ENCODE measurements at regions not wholly inside any gene's neighbourhood (a gene's known extent, or its start where the extent isn't known, plus 50 kb on each side); places are given as distances from the start of the nearest gene placed in this dataset.

DNA sequence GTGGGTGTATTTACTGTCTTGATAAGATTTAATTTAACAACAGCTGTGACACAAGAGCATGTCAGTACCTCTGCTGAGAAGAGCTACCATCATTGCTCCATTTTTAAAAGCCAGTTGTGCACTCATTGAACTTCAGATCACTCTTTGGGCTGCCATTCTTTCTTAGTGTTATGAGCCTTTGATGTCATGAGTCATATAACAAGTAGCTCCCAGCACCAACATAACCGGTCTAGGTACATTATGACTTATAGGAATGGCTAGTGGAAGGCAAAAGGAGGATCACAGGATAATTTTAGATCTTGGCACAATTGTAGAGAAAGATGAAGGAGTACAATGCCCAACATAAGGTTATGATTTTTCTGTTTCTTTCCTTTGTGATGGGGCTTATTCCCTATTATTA is 170.8 kb upstream of the FBN2 start:
- no peak overlapping the region for H2AFZ ChIP-seq (replicated peaks; ENCODE audit: low read length, poor library complexity)
- H3K4me2 ChIP-seq (ENCODE audit: low read depth, low read length): no peak overlapping the region
- H3K23ac ChIP-seq (ENCODE audit: low read depth, low read length): no peak overlapping the region
- no peaks in the 10 kb centered on the region for H3K27me3 ChIP-seq (ENCODE audit: control insufficient read depth, insufficient read depth, low read length)
- intact Hi-C loops (cut with micrococcal nuclease): no loop called here
- no peak overlapping the region for H2BK120ac ChIP-seq (ENCODE audit: low read depth, low read length)
- no peaks in the 10 kb centered on the region for H3K4me1 ChIP-seq (ENCODE audit: control insufficient read depth, insufficient read depth, low read length)
- ATAC-seq (ENCODE audit: low read depth) (no peak), DNase-seq (no peak)
- in situ Hi-C loops (cut with MboI; ENCODE audit: low sequenced_read_pairs): no loop called here
- no peak overlapping the region for H2BK5ac ChIP-seq (ENCODE audit: low read depth, low read length, poor library complexity, severe bottlenecking)
- dilution Hi-C loops (cut with HindIII; ENCODE audit: low sequenced_read_pairs, unreplicated experiment): no loop called here
- H4K8ac ChIP-seq (ENCODE audit: low read depth in 2 of 2, low read length in 2 of 2): no peak overlapping the region
- no peak overlapping the region for H2AK5ac ChIP-seq (ENCODE audit: low read depth, low read length)
- TF ChIP-seq, protein P1, sequence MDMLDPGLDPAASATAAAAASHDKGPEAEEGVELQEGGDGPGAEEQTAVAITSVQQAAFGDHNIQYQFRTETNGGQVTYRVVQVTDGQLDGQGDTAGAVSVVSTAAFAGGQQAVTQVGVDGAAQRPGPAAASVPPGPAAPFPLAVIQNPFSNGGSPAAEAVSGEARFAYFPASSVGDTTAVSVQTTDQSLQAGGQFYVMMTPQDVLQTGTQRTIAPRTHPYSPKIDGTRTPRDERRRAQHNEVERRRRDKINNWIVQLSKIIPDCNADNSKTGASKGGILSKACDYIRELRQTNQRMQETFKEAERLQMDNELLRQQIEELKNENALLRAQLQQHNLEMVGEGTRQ (IDR thresholded peaks at IDR 0.05; ENCODE audit: low read depth, low read length): no peak
- TF ChIP-seq, protein P2, sequence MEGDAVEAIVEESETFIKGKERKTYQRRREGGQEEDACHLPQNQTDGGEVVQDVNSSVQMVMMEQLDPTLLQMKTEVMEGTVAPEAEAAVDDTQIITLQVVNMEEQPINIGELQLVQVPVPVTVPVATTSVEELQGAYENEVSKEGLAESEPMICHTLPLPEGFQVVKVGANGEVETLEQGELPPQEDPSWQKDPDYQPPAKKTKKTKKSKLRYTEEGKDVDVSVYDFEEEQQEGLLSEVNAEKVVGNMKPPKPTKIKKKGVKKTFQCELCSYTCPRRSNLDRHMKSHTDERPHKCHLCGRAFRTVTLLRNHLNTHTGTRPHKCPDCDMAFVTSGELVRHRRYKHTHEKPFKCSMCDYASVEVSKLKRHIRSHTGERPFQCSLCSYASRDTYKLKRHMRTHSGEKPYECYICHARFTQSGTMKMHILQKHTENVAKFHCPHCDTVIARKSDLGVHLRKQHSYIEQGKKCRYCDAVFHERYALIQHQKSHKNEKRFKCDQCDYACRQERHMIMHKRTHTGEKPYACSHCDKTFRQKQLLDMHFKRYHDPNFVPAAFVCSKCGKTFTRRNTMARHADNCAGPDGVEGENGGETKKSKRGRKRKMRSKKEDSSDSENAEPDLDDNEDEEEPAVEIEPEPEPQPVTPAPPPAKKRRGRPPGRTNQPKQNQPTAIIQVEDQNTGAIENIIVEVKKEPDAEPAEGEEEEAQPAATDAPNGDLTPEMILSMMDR (conservative IDR thresholded peaks at IDR 0.05; ENCODE audit: low read depth, low read length): no peak
- TF ChIP-seq, protein P3, sequence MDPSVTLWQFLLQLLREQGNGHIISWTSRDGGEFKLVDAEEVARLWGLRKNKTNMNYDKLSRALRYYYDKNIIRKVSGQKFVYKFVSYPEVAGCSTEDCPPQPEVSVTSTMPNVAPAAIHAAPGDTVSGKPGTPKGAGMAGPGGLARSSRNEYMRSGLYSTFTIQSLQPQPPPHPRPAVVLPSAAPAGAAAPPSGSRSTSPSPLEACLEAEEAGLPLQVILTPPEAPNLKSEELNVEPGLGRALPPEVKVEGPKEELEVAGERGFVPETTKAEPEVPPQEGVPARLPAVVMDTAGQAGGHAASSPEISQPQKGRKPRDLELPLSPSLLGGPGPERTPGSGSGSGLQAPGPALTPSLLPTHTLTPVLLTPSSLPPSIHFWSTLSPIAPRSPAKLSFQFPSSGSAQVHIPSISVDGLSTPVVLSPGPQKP (IDR thresholded peaks at IDR 0.05; ENCODE audit: borderline replicate concordance, low read depth, low read length): no peak
- TF ChIP-seq CHD1 (IDR thresholded peaks at IDR 0.05; ENCODE audit: low read depth, low read length): no peak
- TF ChIP-seq RAD21 (IDR thresholded peaks at IDR 0.05; ENCODE audit: low read length): no peak
- no peak for TF ChIP-seq MXI1 (IDR thresholded peaks at IDR 0.05; ENCODE audit: borderline replicate concordance, low read depth, low read length)
- BruUV-seq (replicated peaks): no TSS peak
- H4K91ac ChIP-seq (ENCODE audit: insufficient read depth, low read depth, low read length): no peak overlapping the region
- no peaks in the 10 kb centered on the region for H3K9me1 ChIP-seq (ENCODE audit: insufficient read depth, low read length)
- ChIA-PET CTCF (interaction anchor here (1.3 kb wide), 1 partner anchor 15 kb away, joined by 3 read pairs; no protein-coding TSS in a partner anchor), POLR2A (ENCODE audit: unreplicated experiment) (no interaction called here)
- no peak overlapping the region for H3K18ac ChIP-seq (ENCODE audit: low read depth, low read length)
- H3K9ac ChIP-seq (ENCODE audit: low read depth, low read length): no peak overlapping the region
- no peaks in the 10 kb centered on the region for H3K9me3 ChIP-seq (ENCODE audit: control insufficient read depth, insufficient read depth, low read length)
- no peaks in the 10 kb centered on the region for H3K36me3 ChIP-seq (ENCODE audit: control insufficient read depth, insufficient read depth, low read length)
- no peak overlapping the region for H2BK20ac ChIP-seq (ENCODE audit: low read depth, low read length)
- no peak overlapping the region for H4K5ac ChIP-seq (ENCODE audit: low read depth, low read length)
- no peak overlapping the region for H3K4ac ChIP-seq (ENCODE audit: low read depth, low read length)
- no peaks in the 10 kb centered on the region for H4K20me1 ChIP-seq (ENCODE audit: insufficient read depth, low read length)
- H2BK15ac ChIP-seq (ENCODE audit: low read depth, low read length): no peak overlapping the region
- no CpG with 5 or more reads among the region's 1 CpG for WGBS, 2 experiments (ENCODE audit: extremely low coverage in 2 of 2, insufficient read length in 1 of 2)
- no peaks in the 10 kb centered on the region for H3K79me1 ChIP-seq (ENCODE audit: low read depth in 1 of 2, low read length in 2 of 2)
- no peak overlapping the region for H3K4me3 ChIP-seq (ENCODE audit: insufficient read depth, low read depth, low read length)
- no peak overlapping the region for H3K56ac ChIP-seq (ENCODE audit: extremely low read depth, insufficient read depth, low read length)
- no peak overlapping the region for H3K27ac ChIP-seq (ENCODE audit: insufficient read depth, low read length)
- H2AK9ac ChIP-seq (replicated peaks; ENCODE audit: low read depth, low read length, poor library complexity): no peak overlapping the region
- no peak overlapping the region for H3K14ac ChIP-seq (replicated peaks; ENCODE audit: low read depth, low read length)
